ENCODE measurements at regions not wholly inside any gene's neighbourhood (a gene's known extent, or its start where the extent isn't known, plus 50 kb on each side); places are given as distances from the start of the nearest gene placed in this dataset.

GRCh38 chr3:73746623-73747022 is 121.9 kb upstream of the PDZRN3 start:
- TF ChIP-seq, protein P1, sequence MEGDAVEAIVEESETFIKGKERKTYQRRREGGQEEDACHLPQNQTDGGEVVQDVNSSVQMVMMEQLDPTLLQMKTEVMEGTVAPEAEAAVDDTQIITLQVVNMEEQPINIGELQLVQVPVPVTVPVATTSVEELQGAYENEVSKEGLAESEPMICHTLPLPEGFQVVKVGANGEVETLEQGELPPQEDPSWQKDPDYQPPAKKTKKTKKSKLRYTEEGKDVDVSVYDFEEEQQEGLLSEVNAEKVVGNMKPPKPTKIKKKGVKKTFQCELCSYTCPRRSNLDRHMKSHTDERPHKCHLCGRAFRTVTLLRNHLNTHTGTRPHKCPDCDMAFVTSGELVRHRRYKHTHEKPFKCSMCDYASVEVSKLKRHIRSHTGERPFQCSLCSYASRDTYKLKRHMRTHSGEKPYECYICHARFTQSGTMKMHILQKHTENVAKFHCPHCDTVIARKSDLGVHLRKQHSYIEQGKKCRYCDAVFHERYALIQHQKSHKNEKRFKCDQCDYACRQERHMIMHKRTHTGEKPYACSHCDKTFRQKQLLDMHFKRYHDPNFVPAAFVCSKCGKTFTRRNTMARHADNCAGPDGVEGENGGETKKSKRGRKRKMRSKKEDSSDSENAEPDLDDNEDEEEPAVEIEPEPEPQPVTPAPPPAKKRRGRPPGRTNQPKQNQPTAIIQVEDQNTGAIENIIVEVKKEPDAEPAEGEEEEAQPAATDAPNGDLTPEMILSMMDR (conservative IDR thresholded peaks at IDR 0.05; ENCODE audit: low read depth, low read length) = no peak
- H3K4me3 ChIP-seq (ENCODE audit: low read length) = no peak overlapping the region
- DNase-seq (ENCODE audit: low read depth) = no peak

DNA sequence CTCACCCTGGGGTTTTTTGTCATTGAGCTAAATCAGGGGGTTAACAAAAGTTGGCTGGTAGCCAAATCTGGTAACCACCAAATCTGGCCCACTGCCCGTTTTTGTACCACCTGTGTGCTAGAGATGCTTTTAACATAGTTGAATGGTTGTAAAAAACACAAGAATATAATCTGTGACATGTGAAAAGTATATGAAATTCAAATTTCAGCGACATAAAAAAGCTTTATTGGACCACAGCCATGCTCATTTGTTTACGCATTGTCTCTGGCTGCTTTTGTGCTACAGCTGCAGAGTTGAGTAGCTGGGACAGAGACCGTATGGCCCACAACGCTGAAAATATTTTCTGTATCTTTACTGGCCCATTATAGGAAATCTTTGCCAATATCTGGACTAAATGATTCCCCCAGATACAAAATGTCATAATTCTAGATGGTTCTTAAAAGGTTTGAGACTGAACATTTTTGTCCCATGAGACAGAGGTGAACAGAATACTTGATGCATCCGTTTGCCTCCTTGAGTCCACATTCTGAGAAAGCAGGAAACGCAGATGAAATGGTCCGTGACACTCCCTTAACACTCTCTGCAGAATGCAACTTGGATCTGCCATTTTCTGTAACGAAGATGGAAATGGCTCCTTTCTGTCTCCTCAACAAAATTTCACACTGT is 120.9 kb upstream of the PDZRN3 start:
- DNase-seq (ENCODE audit: low read depth) = no peak
- TF ChIP-seq, protein P1 (conservative IDR thresholded peaks at IDR 0.05; ENCODE audit: low read depth, low read length) = no peak
- no peak overlapping the region for H3K4me3 ChIP-seq (ENCODE audit: low read length)

DNA sequence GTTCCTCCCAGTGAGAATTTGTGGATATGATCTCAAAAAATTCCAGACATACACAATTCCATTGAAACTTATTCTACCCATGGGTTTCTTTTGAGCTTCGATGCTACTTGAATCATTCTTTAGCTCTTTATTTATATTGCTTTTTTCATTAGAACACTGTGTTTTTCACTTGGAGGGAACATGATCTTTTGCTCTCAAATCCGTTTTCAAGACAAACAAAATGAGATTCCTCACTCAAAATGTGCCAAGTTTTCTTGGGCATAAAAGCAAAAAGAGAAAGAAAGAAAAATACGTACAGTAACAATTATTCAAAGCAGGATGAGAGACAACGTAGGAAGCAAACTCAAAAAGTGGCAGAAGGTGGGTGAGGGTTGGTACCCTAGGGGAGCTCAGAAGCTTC is 118.8 kb upstream of the PDZRN3 start:
- TF ChIP-seq, protein P1 (conservative IDR thresholded peaks at IDR 0.05; ENCODE audit: low read depth, low read length) = no peak
- no peak for DNase-seq (ENCODE audit: low read depth)
- no peak overlapping the region for H3K4me3 ChIP-seq (ENCODE audit: low read length)

- H3K4me3 ChIP-seq (ENCODE audit: low read length) = no peak overlapping the region
- TF ChIP-seq, protein P1 (conservative IDR thresholded peaks at IDR 0.05; ENCODE audit: low read depth, low read length) = no peak
- no peak for DNase-seq (ENCODE audit: low read depth)
These were observed 115.2 kb upstream of the PDZRN3 start for GRCh38 chr3:73739791-73740453.

DNA sequence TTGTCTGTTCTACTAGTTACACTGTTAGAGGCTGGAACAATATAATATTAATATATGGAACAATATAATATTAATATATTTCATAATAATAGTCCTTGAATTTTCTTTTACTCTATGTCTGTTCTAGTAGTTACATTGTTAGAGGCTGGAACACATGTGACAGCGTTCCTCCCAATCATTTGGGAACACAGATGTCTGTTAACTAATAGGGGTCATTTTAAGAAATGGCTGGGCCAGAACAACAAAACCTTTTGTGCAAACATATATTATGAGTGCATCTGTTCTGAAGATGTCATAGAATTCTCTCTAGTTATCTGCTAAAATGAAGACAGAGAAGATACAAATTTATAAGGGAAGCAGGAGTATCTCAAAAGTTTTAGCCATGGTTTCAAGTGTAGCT is 114.0 kb upstream of the PDZRN3 start:
- TF ChIP-seq, protein P1 (conservative IDR thresholded peaks at IDR 0.05; ENCODE audit: low read depth, low read length) = no peak
- no peak overlapping the region for H3K4me3 ChIP-seq (ENCODE audit: low read length)
- no peak for DNase-seq (ENCODE audit: low read depth)

- DNase-seq (ENCODE audit: low read depth) = no peak
- TF ChIP-seq, protein P1 (conservative IDR thresholded peaks at IDR 0.05; ENCODE audit: low read depth, low read length) = no peak
- no peak overlapping the region for H3K4me3 ChIP-seq (ENCODE audit: low read length)
These were observed 109.7 kb upstream of the PDZRN3 start for GRCh38 chr3:73734211-73735089.
